Keratinocyte (primary cell): ENCODE measurements at regions not wholly inside any gene's neighbourhood (a gene's known extent, or its start where the extent isn't known, plus 50 kb on each side); places are given as distances from the start of the nearest gene placed in this dataset.

Experiments used
- DNase-seq: peaks from one replicate; pipeline ENCODE4 v3.0.0-alpha.2; 2011; ENCODE audit warnings: low read depth, missing footprints, low spot score
- FAIRE-seq: peaks from 2 replicates; lab custom pipeline; 2011; peaks lifted over from hg19 to GRCh38; lab: Jason Lieb, UNC
- H2AFZ ChIP-seq: 2 replicates; pipeline ENCODE4 v1.6.0; 2012; ENCODE audit warnings: low read length, control low read depth, inconsistent platforms; ENCODE audit not compliant: control insufficient read depth
- H3K27ac ChIP-seq: 2 replicates; pipeline ENCODE4 v1.5.1; 2011; ENCODE audit warnings: low read length; ENCODE audit not compliant: control insufficient read depth, insufficient read depth
- H3K27me3 ChIP-seq: 3 replicates; pipeline ENCODE4 v1.6.0; 2011; ENCODE audit warnings: low read length; ENCODE audit not compliant: control insufficient read depth, insufficient read depth; ENCODE audit errors: extremely low read depth
- H3K36me3 ChIP-seq, 2 experiments: 2 replicates in 1 of 2; 3 replicates in 1 of 2; pipeline ENCODE4 v1.5.1; 2011; ENCODE audit warnings: low read length in 2 of 2, mild to moderate bottlenecking in 1 of 2; ENCODE audit not compliant: control insufficient read depth in 2 of 2, insufficient read depth in 2 of 2; ENCODE audit errors: extremely low read depth in 1 of 2
- H3K4me1 ChIP-seq: 3 replicates; pipeline ENCODE4 v1.5.1; 2011; ENCODE audit warnings: low read length; ENCODE audit not compliant: control insufficient read depth, insufficient read depth; ENCODE audit errors: extremely low read depth
- H3K4me2 ChIP-seq: 3 replicates; pipeline ENCODE4 v1.6.0; 2011; ENCODE audit warnings: low read depth, low read length; ENCODE audit not compliant: control insufficient read depth, insufficient read depth; ENCODE audit errors: extremely low read depth
- H3K4me3 ChIP-seq, 3 experiments: fragments of 200-600 bp in 1 of 3; sonication (generic) in 1 of 3; 2 replicates in 2 of 3; 3 replicates in 1 of 3; pipeline ENCODE4 v1.5.1; 2011 to 2016; ENCODE audit warnings: low read length in 3 of 3, mild to moderate bottlenecking in 3 of 3, control low read depth in 2 of 3, inconsistent platforms in 1 of 3, low read depth in 1 of 3, mixed read lengths in 1 of 3, mixed run types in 1 of 3, moderate library complexity in 1 of 3; ENCODE audit not compliant: control insufficient read depth in 2 of 3, insufficient read depth in 2 of 3; ENCODE audit errors: extremely low read depth in 1 of 3
- H3K79me2 ChIP-seq: 2 replicates; pipeline ENCODE4 v1.6.0; 2012; ENCODE audit warnings: low read length; ENCODE audit not compliant: control insufficient read depth, insufficient read depth
- H3K9ac ChIP-seq: 3 replicates; pipeline ENCODE4 v1.6.0; 2011; ENCODE audit warnings: low read length; ENCODE audit not compliant: control insufficient read depth, insufficient read depth; ENCODE audit errors: extremely low read depth
- H3K9me1 ChIP-seq: 3 replicates; pipeline ENCODE4 v1.6.0; 2011; ENCODE audit warnings: low read length; ENCODE audit not compliant: control insufficient read depth, insufficient read depth; ENCODE audit errors: extremely low read depth
- H3K9me3 ChIP-seq: 2 replicates; pipeline ENCODE4 v1.5.1; 2012; ENCODE audit warnings: low read depth, low read length; ENCODE audit not compliant: control insufficient read depth
- H4K20me1 ChIP-seq: 3 replicates; pipeline ENCODE4 v1.6.0; 2011; ENCODE audit warnings: low read length; ENCODE audit not compliant: control insufficient read depth, insufficient read depth; ENCODE audit errors: extremely low read depth
- EZH2 ChIP-seq: IDR thresholded peaks from one replicate; pipeline ENCODE4 v1.6.1; 2012; ENCODE audit warnings: inconsistent platforms, mild to moderate bottlenecking, low read length, moderate library complexity
- dilution Hi-C: fragments of 300-500 bp; cut with MboI; formaldehyde crosslinking; loops from one replicate; pipeline ENCODE4 v1.7.0; 2020; ENCODE audit warnings: low sequenced_read_pairs; ENCODE audit not compliant: extremely low pct_ligation_motif_present
- TF ChIP-seq, protein P1 (sequence below), 3 experiments: IDR thresholded peaks in 1 of 3; conservative IDR thresholded peaks in 1 of 3; optimal IDR thresholded peaks in 1 of 3; 2 replicates in 2 of 3; 3 replicates in 1 of 3; pipeline versions ENCODE3 to v1.5.1; 2011; ENCODE audit warnings: low read length in 3 of 3, mild to moderate bottlenecking in 3 of 3, moderate library complexity in 2 of 3, control low read depth in 1 of 3, inconsistent platforms in 1 of 3; ENCODE audit not compliant: insufficient read depth in 2 of 3; ENCODE audit errors: extremely low read depth in 1 of 3

DNA sequence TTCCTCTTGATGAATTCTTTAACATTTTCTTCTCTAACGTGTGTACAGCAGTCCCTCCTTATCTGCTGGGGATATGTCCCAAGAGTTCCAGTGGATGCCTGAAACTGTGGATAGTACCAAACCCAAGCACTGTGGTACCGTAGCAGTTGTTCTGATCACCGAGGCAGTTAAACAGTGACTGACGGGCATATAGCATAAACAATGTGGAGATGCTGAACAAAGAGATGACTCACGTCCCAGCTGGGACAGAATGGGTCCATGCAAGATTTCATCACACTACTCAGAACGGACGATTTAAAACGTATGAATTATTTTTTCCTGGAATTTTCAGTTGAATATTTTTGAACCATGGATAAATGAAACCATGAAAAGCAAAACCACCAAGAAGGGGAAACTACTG is 54.5 kb upstream of the SPAG16 start:
- no peaks in the 10 kb centered on the region for H3K36me3 ChIP-seq
- dilution Hi-C loops: no loop called here
- TF ChIP-seq EZH2: no peak
- TF ChIP-seq, protein P1, sequence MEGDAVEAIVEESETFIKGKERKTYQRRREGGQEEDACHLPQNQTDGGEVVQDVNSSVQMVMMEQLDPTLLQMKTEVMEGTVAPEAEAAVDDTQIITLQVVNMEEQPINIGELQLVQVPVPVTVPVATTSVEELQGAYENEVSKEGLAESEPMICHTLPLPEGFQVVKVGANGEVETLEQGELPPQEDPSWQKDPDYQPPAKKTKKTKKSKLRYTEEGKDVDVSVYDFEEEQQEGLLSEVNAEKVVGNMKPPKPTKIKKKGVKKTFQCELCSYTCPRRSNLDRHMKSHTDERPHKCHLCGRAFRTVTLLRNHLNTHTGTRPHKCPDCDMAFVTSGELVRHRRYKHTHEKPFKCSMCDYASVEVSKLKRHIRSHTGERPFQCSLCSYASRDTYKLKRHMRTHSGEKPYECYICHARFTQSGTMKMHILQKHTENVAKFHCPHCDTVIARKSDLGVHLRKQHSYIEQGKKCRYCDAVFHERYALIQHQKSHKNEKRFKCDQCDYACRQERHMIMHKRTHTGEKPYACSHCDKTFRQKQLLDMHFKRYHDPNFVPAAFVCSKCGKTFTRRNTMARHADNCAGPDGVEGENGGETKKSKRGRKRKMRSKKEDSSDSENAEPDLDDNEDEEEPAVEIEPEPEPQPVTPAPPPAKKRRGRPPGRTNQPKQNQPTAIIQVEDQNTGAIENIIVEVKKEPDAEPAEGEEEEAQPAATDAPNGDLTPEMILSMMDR (optimal IDR thresholded peaks at IDR 0.05 in 1 of 3, IDR thresholded peaks at IDR 0.05 in 1 of 3, conservative IDR thresholded peaks at IDR 0.05 in 1 of 3; ENCODE audit: extremely low read depth in 1 of 3, insufficient read depth in 2 of 3, low read length in 3 of 3): no peak
- H3K4me1 ChIP-seq: peaks cover 6% of the 10 kb centered on the region
- no peak overlapping the region for H3K9ac ChIP-seq
- H3K27me3 ChIP-seq: no peaks in the 10 kb centered on the region
- H3K9me3 ChIP-seq: no peaks in the 10 kb centered on the region
- no peak overlapping the region for H3K4me2 ChIP-seq
- no peak for FAIRE-seq
- no peak overlapping the region for H3K4me3 ChIP-seq
- H2AFZ ChIP-seq: no peak overlapping the region
- no peaks in the 10 kb centered on the region for H3K9me1 ChIP-seq
- no peaks in the 10 kb centered on the region for H3K79me2 ChIP-seq
- no peak overlapping the region for H3K27ac ChIP-seq
- no peaks in the 10 kb centered on the region for H4K20me1 ChIP-seq
- no peak for DNase-seq

DNA sequence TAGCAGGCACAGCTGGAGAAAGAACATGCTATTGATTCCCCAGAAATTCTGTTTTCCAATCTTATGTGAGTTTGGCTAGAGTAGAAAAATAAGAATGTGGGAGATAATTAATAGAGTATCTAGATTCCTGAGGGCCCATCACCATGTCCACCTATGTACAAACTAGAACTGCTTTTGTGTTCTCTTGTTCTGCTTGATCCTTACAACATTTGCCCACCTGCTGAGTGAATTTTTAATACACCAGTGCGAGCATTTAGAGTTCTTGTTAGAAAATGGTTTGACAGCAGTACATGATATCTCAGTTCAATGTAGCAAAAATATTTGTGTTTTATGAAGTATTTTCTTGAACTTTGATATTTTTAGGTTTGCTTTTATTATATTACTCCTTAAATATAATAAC is 52.3 kb upstream of the SPAG16 start:
- H2AFZ ChIP-seq: no peak overlapping the region
- no peaks in the 10 kb centered on the region for H3K79me2 ChIP-seq
- TF ChIP-seq, protein P1 (optimal IDR thresholded peaks at IDR 0.05 in 1 of 3, IDR thresholded peaks at IDR 0.05 in 1 of 3, conservative IDR thresholded peaks at IDR 0.05 in 1 of 3; ENCODE audit: extremely low read depth in 1 of 3, insufficient read depth in 2 of 3, low read length in 3 of 3): no peak
- TF ChIP-seq EZH2: no peak
- FAIRE-seq (no peak), DNase-seq (no peak)
- no peak overlapping the region for H3K9ac ChIP-seq
- H3K4me3 ChIP-seq: no peak overlapping the region
- no peak overlapping the region for H3K27ac ChIP-seq
- no peaks in the 10 kb centered on the region for H3K27me3 ChIP-seq
- no peaks in the 10 kb centered on the region for H4K20me1 ChIP-seq
- no peaks in the 10 kb centered on the region for H3K36me3 ChIP-seq
- H3K9me1 ChIP-seq: no peaks in the 10 kb centered on the region
- H3K4me1 ChIP-seq: peaks cover 6% of the 10 kb centered on the region
- no peak overlapping the region for H3K4me2 ChIP-seq
- H3K9me3 ChIP-seq: no peaks in the 10 kb centered on the region
- dilution Hi-C loops: no loop called here
